HuH-7 (cell line): ENCODE measurements at regions not wholly inside any gene's neighbourhood (a gene's known extent, or its start where the extent isn't known, plus 50 kb on each side); places are given as distances from the start of the nearest gene placed in this dataset.

Experiments used
- DNase-seq: peaks from one replicate; pipeline ENCODE4 v3.0.0; 2011; ENCODE audit warnings: low spot score

GRCh38 chr7:116310141-116310540 is 99.8 kb downstream of the TES start:
- DNase-seq, result no peak

GRCh38 chr7:116311259-116311658 is 100.9 kb downstream of the TES start:
- no peak for DNase-seq

- DNase-seq, result no peak
Observed at GRCh38 chr7:116311816-116312471, 101.6 kb downstream of the TES start.

- no peak for DNase-seq
Observed at GRCh38 chr7:116315293-116315692, 105.0 kb downstream of the TES start.

GRCh38 chr7:116315803-116316202 is 105.5 kb downstream of the TES start:
- no peak for DNase-seq

GRCh38 chr7:116316838-116317628 is 106.7 kb downstream of the TES start:
- DNase-seq, result no peak

GRCh38 chr7:116317907-116318306 is 107.6 kb downstream of the TES start:
- no peak for DNase-seq

GRCh38 chr7:116322541-116322940 is 112.2 kb downstream of the TES start:
- DNase-seq, result no peak

GRCh38 chr7:116324582-116324981 is 114.2 kb downstream of the TES start:
- DNase-seq, result no peak

- no peak for DNase-seq
Observed at GRCh38 chr7:116325517-116325916, 115.2 kb downstream of the TES start.

- no peak for DNase-seq
Observed at GRCh38 chr7:116327135-116327534, 116.8 kb downstream of the TES start.

GRCh38 chr7:116327752-116328151 is 117.4 kb downstream of the TES start:
- no peak for DNase-seq

- DNase-seq, result no peak
Observed at GRCh38 chr7:116328161-116328560, 117.8 kb downstream of the TES start.

- no peak for DNase-seq
Observed at GRCh38 chr7:116329686-116330503, 119.6 kb downstream of the TES start.

GRCh38 chr7:116331020-116331419 is 120.7 kb downstream of the TES start:
- DNase-seq, result no peak

GRCh38 chr7:116332766-116333165 is 122.4 kb downstream of the TES start:
- DNase-seq, result no peak

- DNase-seq, result no peak
Observed at GRCh38 chr7:116334555-116334954, 124.2 kb downstream of the TES start.

- no peak for DNase-seq
Observed at GRCh38 chr7:116337018-116337417, 126.7 kb downstream of the TES start.

- DNase-seq, result no peak
Observed at GRCh38 chr7:116337800-116338199, 127.5 kb downstream of the TES start.

- DNase-seq, result peak; percentile 22
Observed at GRCh38 chr7:116339564-116339963, 129.2 kb downstream of the TES start.

GRCh38 chr7:116340201-116340847 is 130.0 kb downstream of the TES start:
- no peak for DNase-seq
